PC-3 (cell line): ENCODE measurements at regions not wholly inside any gene's neighbourhood (a gene's known extent, or its start where the extent isn't known, plus 50 kb on each side); places are given as distances from the start of the nearest gene placed in this dataset.

Experiments used
- ATAC-seq: fragments of 200-7000 bp; cut with Tn5 transposase; 2 replicates; pipeline ENCODE4 v1.9.1; 2020; ENCODE audit warnings: mild to moderate bottlenecking, moderate library complexity
- BruUV-seq: library from RNA; stranded (reverse); fragments of 400-500 nt; replicated peaks from 2 replicates; lab custom pipeline; 2021; lab: Mats Ljungman, UMichigan
- CTCF ChIA-PET: fragments of 300-600 bp; sonication (Branson Sonifier 250); formaldehyde crosslinking; loops from one replicate; lab custom pipeline; 2022; ENCODE audit warnings: antibody characterized with exemption; lab: Charles Lee
- POLR2A ChIA-PET: fragments of 300-600 bp; sonication (Branson Sonifier 250); formaldehyde crosslinking; loops from one replicate; lab custom pipeline; 2022; ENCODE audit warnings: antibody characterized with exemption; ENCODE audit not compliant: unreplicated experiment; lab: Charles Lee
- DNase-seq: peaks from one replicate; pipeline ENCODE4 v3.0.0-alpha.2; 2015
- H2AFZ ChIP-seq: fragments of 300-600 bp; sonication (generic); 2 replicates; pipeline ENCODE4 v1.6.0; 2016; ENCODE audit warnings: antibody characterized with exemption, low read length
- H3F3A ChIP-seq: fragments of 300-600 bp; sonication (generic); one replicate; pipeline ENCODE4 v1.6.0; 2017; ENCODE audit warnings: antibody characterized with exemption, low read length, control low read depth, mild to moderate bottlenecking; ENCODE audit not compliant: unreplicated experiment
- H3K27ac ChIP-seq: fragments of 300-600 bp; sonication (generic); 2 replicates; pipeline ENCODE4 v1.5.1; 2016; ENCODE audit warnings: mild to moderate bottlenecking, low read length
- H3K27me3 ChIP-seq: fragments of 300-600 bp; sonication (generic); 2 replicates; pipeline ENCODE4 v1.6.1; 2016; ENCODE audit warnings: low read length, mixed read lengths
- H3K36me3 ChIP-seq: fragments of 300-600 bp; sonication (generic); 2 replicates; pipeline ENCODE4 v1.6.1; 2016; ENCODE audit warnings: low read depth, mixed run types, low read length, mixed read lengths
- H3K4me1 ChIP-seq: fragments of 300-600 bp; sonication (generic); 2 replicates; pipeline ENCODE4 v1.5.1; 2016; ENCODE audit warnings: low read length; ENCODE audit not compliant: insufficient read depth
- H3K4me2 ChIP-seq: fragments of 300-600 bp; sonication (generic); 2 replicates; pipeline ENCODE4 v1.6.0; 2016; ENCODE audit warnings: low read length
- H3K4me3 ChIP-seq: fragments of 300-600 bp; sonication (generic); 2 replicates; pipeline ENCODE4 v1.5.1; 2016; ENCODE audit warnings: mild to moderate bottlenecking, low read length, mixed read lengths
- H3K79me2 ChIP-seq: fragments of 300-600 bp; sonication (generic); 2 replicates; pipeline ENCODE4 v1.6.1; 2017; ENCODE audit warnings: low read length, mixed read lengths
- H3K9ac ChIP-seq: fragments of 300-600 bp; sonication (generic); 2 replicates; pipeline ENCODE4 v1.6.0; 2016; ENCODE audit warnings: mild to moderate bottlenecking, low read length
- H3K9me2 ChIP-seq: fragments of 300-600 bp; sonication (generic); replicated peaks from 2 replicates; pipeline ENCODE4 v1.6.1; 2016; ENCODE audit warnings: mixed run types, low read length, mixed read lengths
- H3K9me3 ChIP-seq: fragments of 300-600 bp; sonication (generic); 2 replicates; pipeline ENCODE4 v1.6.1; 2016; ENCODE audit warnings: low read length, mixed read lengths
- H4K20me1 ChIP-seq: fragments of 300-600 bp; sonication (generic); 2 replicates; pipeline ENCODE4 v1.6.1; 2016; ENCODE audit warnings: low read length, mixed read lengths
- EZH2 ChIP-seq: fragments of 300-600 bp; sonication (generic); IDR thresholded peaks from one replicate; pipeline ENCODE4 v1.6.1; 2017; ENCODE audit warnings: antibody characterized with exemption, mild to moderate bottlenecking, low read length; ENCODE audit not compliant: unreplicated experiment
- EZH2phosphoT487 ChIP-seq: fragments of 300-600 bp; sonication (generic); IDR thresholded peaks from 2 replicates; pipeline ENCODE4 v1.6.1; 2018; ENCODE audit warnings: mild to moderate bottlenecking, antibody characterized with exemption, low read length, borderline replicate concordance
- intact Hi-C: fragments of 100-400 bp; cut with micrococcal nuclease; formaldehyde crosslinking; loops from 2 replicates; pipeline ENCODE4 v1.9.0; 2023
- TF ChIP-seq, protein P1 (sequence below): fragments of 300-600 bp; sonication (generic); conservative IDR thresholded peaks from 2 replicates; pipeline ENCODE4 v1.5.1; 2017; ENCODE audit warnings: antibody characterized with exemption, low read depth, mild to moderate bottlenecking, low read length

DNA sequence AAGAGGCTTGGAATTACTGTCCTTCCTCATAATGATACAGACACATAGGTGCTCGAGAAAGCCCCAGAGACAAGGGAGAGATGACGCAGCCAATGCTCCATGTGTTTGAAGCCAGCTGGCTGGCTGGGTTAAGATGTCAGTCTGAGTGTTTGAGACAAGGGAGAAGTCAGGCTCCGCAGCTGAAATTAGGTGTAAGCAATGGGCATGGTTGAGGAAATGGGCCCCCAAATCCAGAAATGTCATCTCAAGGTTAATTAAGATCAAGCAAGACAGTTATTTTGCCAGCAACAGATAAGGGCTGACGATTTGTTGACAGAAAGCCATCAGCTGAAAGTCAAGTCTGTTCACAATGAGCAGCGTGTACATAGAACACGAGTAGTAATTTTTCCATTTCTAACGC is 713.4 kb downstream of the IRX1 start:
- no peak overlapping the region for H3K4me3 ChIP-seq
- no peak for ATAC-seq
- H2AFZ ChIP-seq, result no peak overlapping the region
- H3F3A ChIP-seq, result no peaks in the 10 kb centered on the region
- no peaks in the 10 kb centered on the region for H3K4me1 ChIP-seq
- H3K79me2 ChIP-seq, result no peaks in the 10 kb centered on the region
- H3K4me2 ChIP-seq, result no peak overlapping the region
- H3K9ac ChIP-seq, result no peak overlapping the region
- H3K27ac ChIP-seq, result no peak overlapping the region
- ChIA-PET CTCF (no interaction called here), POLR2A (no interaction called here)
- H4K20me1 ChIP-seq, result no peaks in the 10 kb centered on the region
- BruUV-seq, result no TSS peak
- H3K27me3 ChIP-seq, result no peaks in the 10 kb centered on the region
- H3K36me3 ChIP-seq, result no peaks in the 10 kb centered on the region
- peaks cover 36% of the 10 kb centered on the region for H3K9me3 ChIP-seq
- no peaks in the 10 kb centered on the region for H3K9me2 ChIP-seq
- TF ChIP-seq, protein P1, sequence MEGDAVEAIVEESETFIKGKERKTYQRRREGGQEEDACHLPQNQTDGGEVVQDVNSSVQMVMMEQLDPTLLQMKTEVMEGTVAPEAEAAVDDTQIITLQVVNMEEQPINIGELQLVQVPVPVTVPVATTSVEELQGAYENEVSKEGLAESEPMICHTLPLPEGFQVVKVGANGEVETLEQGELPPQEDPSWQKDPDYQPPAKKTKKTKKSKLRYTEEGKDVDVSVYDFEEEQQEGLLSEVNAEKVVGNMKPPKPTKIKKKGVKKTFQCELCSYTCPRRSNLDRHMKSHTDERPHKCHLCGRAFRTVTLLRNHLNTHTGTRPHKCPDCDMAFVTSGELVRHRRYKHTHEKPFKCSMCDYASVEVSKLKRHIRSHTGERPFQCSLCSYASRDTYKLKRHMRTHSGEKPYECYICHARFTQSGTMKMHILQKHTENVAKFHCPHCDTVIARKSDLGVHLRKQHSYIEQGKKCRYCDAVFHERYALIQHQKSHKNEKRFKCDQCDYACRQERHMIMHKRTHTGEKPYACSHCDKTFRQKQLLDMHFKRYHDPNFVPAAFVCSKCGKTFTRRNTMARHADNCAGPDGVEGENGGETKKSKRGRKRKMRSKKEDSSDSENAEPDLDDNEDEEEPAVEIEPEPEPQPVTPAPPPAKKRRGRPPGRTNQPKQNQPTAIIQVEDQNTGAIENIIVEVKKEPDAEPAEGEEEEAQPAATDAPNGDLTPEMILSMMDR, result no peak
- TF ChIP-seq EZH2phosphoT487, result no peak
- no peak for TF ChIP-seq EZH2
- no peak for DNase-seq
- intact Hi-C loops, result no loop called here

DNA sequence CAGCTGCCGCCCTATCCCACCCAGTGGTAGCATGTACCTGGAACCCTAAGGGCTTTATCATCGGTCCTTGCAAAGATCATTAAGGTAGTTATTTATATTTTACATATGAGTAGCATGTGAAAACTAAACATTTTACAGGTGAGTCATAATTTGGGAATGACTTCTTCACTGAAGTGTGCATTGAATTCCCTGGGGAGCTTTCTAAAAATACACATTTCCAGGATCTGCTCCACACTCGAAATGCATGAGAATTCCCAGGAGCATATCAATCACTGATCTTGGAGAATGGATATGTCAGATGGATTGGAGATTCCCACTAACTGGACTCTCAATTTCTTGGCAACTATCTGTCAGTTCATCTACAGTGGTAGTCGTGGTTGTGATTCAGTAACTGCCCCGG is 717.5 kb downstream of the IRX1 start:
- Histone ChIP-seq H3K79me2 (no peaks in the 10 kb centered on the region), H3K4me2 (no peak overlapping the region), H3K4me1 (no peaks in the 10 kb centered on the region), H3K27ac (no peak overlapping the region), H3F3A (no peaks in the 10 kb centered on the region), H2AFZ (no peak overlapping the region), H3K36me3 (no peaks in the 10 kb centered on the region), H3K4me3 (no peak overlapping the region), H3K9ac (no peak overlapping the region), H3K27me3 (no peaks in the 10 kb centered on the region), H3K9me3 (0 out of 2 replicates have a peak, but pooled peaks cover 15% of the 10 kb centered on the region), H3K9me2 (no peaks in the 10 kb centered on the region), H4K20me1 (no peaks in the 10 kb centered on the region)
- ChIA-PET CTCF (no interaction called here), POLR2A (no interaction called here)
- no peak for ATAC-seq
- DNase-seq, result no peak
- intact Hi-C loops, result no loop called here
- no peak for TF ChIP-seq EZH2
- no TSS peak for BruUV-seq

DNA sequence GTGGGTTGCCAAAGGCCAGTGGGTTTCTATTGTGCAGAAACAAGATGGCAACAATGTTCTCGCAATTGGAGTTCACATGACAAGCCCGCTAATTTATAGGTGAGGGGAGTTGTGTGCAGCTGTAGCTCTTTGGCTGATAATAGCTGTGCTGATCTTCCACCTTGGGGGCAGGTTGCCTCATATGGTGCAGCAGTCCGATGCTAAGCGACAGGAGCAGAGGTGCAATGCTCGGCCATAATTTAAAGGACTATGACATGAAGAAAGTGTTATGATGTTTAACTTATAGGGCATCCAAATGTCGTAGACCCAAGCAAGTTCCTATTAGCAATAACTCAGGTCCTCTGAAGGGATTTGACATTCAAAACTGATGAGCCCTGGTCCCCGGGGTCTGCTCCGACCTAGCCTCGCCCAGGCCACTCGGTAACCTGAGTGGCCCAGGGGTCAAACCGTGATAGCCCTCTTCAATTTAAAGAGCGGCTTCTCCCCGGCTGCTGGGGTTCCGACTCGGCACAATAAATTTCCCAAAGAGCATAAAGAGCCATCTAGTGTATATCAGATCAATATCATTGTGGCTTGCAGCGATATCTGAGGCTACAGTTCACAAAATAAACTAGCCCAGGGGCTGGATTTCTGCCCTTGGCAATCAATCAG is 724.0 kb downstream of the IRX1 start:
- Histone ChIP-seq H3K79me2 (no peaks in the 10 kb centered on the region), H3K27ac (no peak overlapping the region), H3K9ac (no peak overlapping the region), H3K36me3 (no peaks in the 10 kb centered on the region), H3K27me3 (no peaks in the 10 kb centered on the region), H3F3A (no peaks in the 10 kb centered on the region), H3K9me2 (no peaks in the 10 kb centered on the region), H3K9me3 (peaks cover 14% of the 10 kb centered on the region), H3K4me1 (no peaks in the 10 kb centered on the region), H3K4me3 (no peak overlapping the region), H4K20me1 (no peaks in the 10 kb centered on the region), H3K4me2 (no peak overlapping the region), H2AFZ (no peak overlapping the region)
- DNase-seq (no peak), ATAC-seq (no peak)
- ChIA-PET POLR2A (no interaction called here), CTCF (no interaction called here)
- TF ChIP-seq EZH2phosphoT487, result no peak
- TF ChIP-seq, protein P1, result no peak
- no peak for TF ChIP-seq EZH2
- BruUV-seq, result no TSS peak
- intact Hi-C loops, result no loop called here
